ENCODE measurements at regions not wholly inside any gene's neighbourhood (a gene's known extent, or its start where the extent isn't known, plus 50 kb on each side); places are given as distances from the start of the nearest gene placed in this dataset.
"Not testable (repeated sequence)": the region's sequence is repeated elsewhere in the genome, so short reads cannot be mapped to it uniquely, and the experiment has no call there.

GRCh38 chr7:125089171-125089570 is 159.5 kb upstream of the POT1 start:
- Mint-ChIP-seq H3K4me3 (no peak overlapping the region), H3K4me1 (ENCODE audit: low read depth) (no peaks in the 10 kb centered on the region), H3K9me3 (no peaks in the 10 kb centered on the region), H3K27me3 (ENCODE audit: low read depth) (no peaks in the 10 kb centered on the region), H3K27ac (no peak overlapping the region), H3K36me3 (ENCODE audit: low read depth) (no peaks in the 10 kb centered on the region)
- no peak for DNase-seq (ENCODE audit: low spot score)

- H3K36me3 Mint-ChIP-seq (ENCODE audit: low read depth): no peaks in the 10 kb centered on the region
- H3K4me1 Mint-ChIP-seq (ENCODE audit: low read depth): no peaks in the 10 kb centered on the region
- no peaks in the 10 kb centered on the region for H3K27me3 Mint-ChIP-seq (ENCODE audit: low read depth)
- H3K27ac Mint-ChIP-seq: no peak overlapping the region
- no peak overlapping the region for H3K4me3 Mint-ChIP-seq
- no peaks in the 10 kb centered on the region for H3K9me3 Mint-ChIP-seq
- DNase-seq (ENCODE audit: low spot score): no peak
Observed at GRCh38 chr7:125088555-125088954, 158.9 kb upstream of the POT1 start.

GRCh38 chr7:125085084-125085483 is 155.5 kb upstream of the POT1 start:
- Mint-ChIP-seq H3K27ac (no peak overlapping the region), H3K36me3 (ENCODE audit: low read depth) (no peaks in the 10 kb centered on the region)

GRCh38 chr7:125084196-125084595 is 154.6 kb upstream of the POT1 start:
- no peaks in the 10 kb centered on the region for H3K36me3 Mint-ChIP-seq (ENCODE audit: low read depth)
- no peaks in the 10 kb centered on the region for H3K27me3 Mint-ChIP-seq (ENCODE audit: low read depth)
- no peak overlapping the region for H3K4me3 Mint-ChIP-seq
- no peaks in the 10 kb centered on the region for H3K4me1 Mint-ChIP-seq (ENCODE audit: low read depth)
- DNase-seq (ENCODE audit: low spot score): no peak
- no peaks in the 10 kb centered on the region for H3K9me3 Mint-ChIP-seq
- no peak overlapping the region for H3K27ac Mint-ChIP-seq

More at GRCh38 chr7:125085084-125085483, 155.5 kb upstream of the POT1 start:
- DNase-seq (ENCODE audit: low spot score): no peak
- Mint-ChIP-seq H3K4me3 (no peak overlapping the region), H3K9me3 (no peaks in the 10 kb centered on the region), H3K4me1 (ENCODE audit: low read depth) (no peaks in the 10 kb centered on the region), H3K27me3 (ENCODE audit: low read depth) (no peaks in the 10 kb centered on the region)

- no peak for DNase-seq (ENCODE audit: low spot score)
- no peak overlapping the region for H3K27ac Mint-ChIP-seq
- no peak overlapping the region for H3K4me3 Mint-ChIP-seq
- no peaks in the 10 kb centered on the region for H3K27me3 Mint-ChIP-seq (ENCODE audit: low read depth)
- H3K4me1 Mint-ChIP-seq (ENCODE audit: low read depth): no peaks in the 10 kb centered on the region
- H3K36me3 Mint-ChIP-seq (ENCODE audit: low read depth): no peaks in the 10 kb centered on the region
- H3K9me3 Mint-ChIP-seq: no peaks in the 10 kb centered on the region
Observed at GRCh38 chr7:125074141-125074540, 144.5 kb upstream of the POT1 start.

- Mint-ChIP-seq H3K9me3 (no peaks in the 10 kb centered on the region), H3K27ac (no peak overlapping the region), H3K4me3 (no peak overlapping the region), H3K4me1 (ENCODE audit: low read depth) (no peaks in the 10 kb centered on the region), H3K36me3 (ENCODE audit: low read depth) (no peaks in the 10 kb centered on the region), H3K27me3 (ENCODE audit: low read depth) (no peaks in the 10 kb centered on the region)
- no peak for DNase-seq (ENCODE audit: low spot score)
Observed at GRCh38 chr7:125065546-125065945, 135.9 kb upstream of the POT1 start.

- no peaks in the 10 kb centered on the region for H3K9me3 Mint-ChIP-seq
- H3K27me3 Mint-ChIP-seq (ENCODE audit: low read depth): no peaks in the 10 kb centered on the region
- H3K27ac Mint-ChIP-seq: no peak overlapping the region
- no peak overlapping the region for H3K4me3 Mint-ChIP-seq
- H3K4me1 Mint-ChIP-seq (ENCODE audit: low read depth): no peaks in the 10 kb centered on the region
- DNase-seq (ENCODE audit: low spot score): no peak
- no peaks in the 10 kb centered on the region for H3K36me3 Mint-ChIP-seq (ENCODE audit: low read depth)
Observed at GRCh38 chr7:125065001-125065400, 135.4 kb upstream of the POT1 start.

- Mint-ChIP-seq H3K4me1 (ENCODE audit: low read depth) (no peaks in the 10 kb centered on the region), H3K27me3 (ENCODE audit: low read depth) (no peaks in the 10 kb centered on the region), H3K4me3 (no peak overlapping the region), H3K27ac (no peak overlapping the region), H3K9me3 (no peaks in the 10 kb centered on the region), H3K36me3 (ENCODE audit: low read depth) (no peaks in the 10 kb centered on the region)
- DNase-seq (ENCODE audit: low spot score): no peak
Observed at GRCh38 chr7:125061776-125062397, 132.3 kb upstream of the POT1 start.

GRCh38 chr7:125061083-125061745 is 131.6 kb upstream of the POT1 start:
- H3K9me3 Mint-ChIP-seq; H3K27me3 Mint-ChIP-seq (ENCODE audit: low read depth); H3K36me3 Mint-ChIP-seq (ENCODE audit: low read depth); H3K4me1 Mint-ChIP-seq (ENCODE audit: low read depth); H3K4me3 Mint-ChIP-seq; DNase-seq (ENCODE audit: low spot score); H3K27ac Mint-ChIP-seq: not testable (repeated sequence)

GRCh38 chr7:125059861-125060456 is 130.3 kb upstream of the POT1 start:
- Mint-ChIP-seq H3K9me3 (no peaks in the 10 kb centered on the region), H3K4me1 (ENCODE audit: low read depth) (no peaks in the 10 kb centered on the region), H3K27me3 (ENCODE audit: low read depth) (no peaks in the 10 kb centered on the region), H3K4me3 (no peak overlapping the region), H3K27ac (no peak overlapping the region), H3K36me3 (ENCODE audit: low read depth) (no peaks in the 10 kb centered on the region)
- DNase-seq (ENCODE audit: low spot score): no peak

- no peaks in the 10 kb centered on the region for H3K36me3 Mint-ChIP-seq (ENCODE audit: low read depth)
- no peaks in the 10 kb centered on the region for H3K27me3 Mint-ChIP-seq (ENCODE audit: low read depth)
- no peak overlapping the region for H3K4me3 Mint-ChIP-seq
- no peaks in the 10 kb centered on the region for H3K4me1 Mint-ChIP-seq (ENCODE audit: low read depth)
- H3K9me3 Mint-ChIP-seq: no peaks in the 10 kb centered on the region
- DNase-seq (ENCODE audit: low spot score): no peak
- H3K27ac Mint-ChIP-seq: no peak overlapping the region
Observed at GRCh38 chr7:125057963-125058362, 128.3 kb upstream of the POT1 start.

GRCh38 chr7:125055376-125055775 is 125.8 kb upstream of the POT1 start:
- Mint-ChIP-seq H3K9me3 (no peaks in the 10 kb centered on the region), H3K4me1 (ENCODE audit: low read depth) (no peaks in the 10 kb centered on the region), H3K27me3 (ENCODE audit: low read depth) (no peaks in the 10 kb centered on the region), H3K4me3 (no peak overlapping the region), H3K27ac (no peak overlapping the region), H3K36me3 (ENCODE audit: low read depth) (no peaks in the 10 kb centered on the region)
- DNase-seq (ENCODE audit: low spot score): no peak

GRCh38 chr7:125046767-125047166 is 117.1 kb upstream of the POT1 start:
- H3K27me3 Mint-ChIP-seq (ENCODE audit: low read depth): no peaks in the 10 kb centered on the region
- no peaks in the 10 kb centered on the region for H3K9me3 Mint-ChIP-seq

GRCh38 chr7:125033506-125033905 is 103.9 kb upstream of the POT1 start:
- H3K27me3 Mint-ChIP-seq (ENCODE audit: low read depth): no peaks in the 10 kb centered on the region
- H3K4me3 Mint-ChIP-seq: no peak overlapping the region
- no peak for DNase-seq (ENCODE audit: low spot score)
- H3K9me3 Mint-ChIP-seq: no peaks in the 10 kb centered on the region
- H3K27ac Mint-ChIP-seq: no peak overlapping the region
- no peaks in the 10 kb centered on the region for H3K36me3 Mint-ChIP-seq (ENCODE audit: low read depth)
- H3K4me1 Mint-ChIP-seq (ENCODE audit: low read depth): no peaks in the 10 kb centered on the region

More at GRCh38 chr7:125046767-125047166, 117.1 kb upstream of the POT1 start:
- H3K4me3 Mint-ChIP-seq: no peak overlapping the region
- no peak for DNase-seq (ENCODE audit: low spot score)
- no peak overlapping the region for H3K27ac Mint-ChIP-seq
- H3K4me1 Mint-ChIP-seq (ENCODE audit: low read depth): no peaks in the 10 kb centered on the region
- H3K36me3 Mint-ChIP-seq (ENCODE audit: low read depth): no peaks in the 10 kb centered on the region

Data from T-helper 2 cell treated with Interferon-gamma antibody and Interleukin-4, amounts not matched to agents 5 μg/mL and 100 μg/mL, for 36 hours (primary cell).